ENCODE measurements at regions not wholly inside any gene's neighbourhood (a gene's known extent, or its start where the extent isn't known, plus 50 kb on each side); places are given as distances from the start of the nearest gene placed in this dataset.

DNA sequence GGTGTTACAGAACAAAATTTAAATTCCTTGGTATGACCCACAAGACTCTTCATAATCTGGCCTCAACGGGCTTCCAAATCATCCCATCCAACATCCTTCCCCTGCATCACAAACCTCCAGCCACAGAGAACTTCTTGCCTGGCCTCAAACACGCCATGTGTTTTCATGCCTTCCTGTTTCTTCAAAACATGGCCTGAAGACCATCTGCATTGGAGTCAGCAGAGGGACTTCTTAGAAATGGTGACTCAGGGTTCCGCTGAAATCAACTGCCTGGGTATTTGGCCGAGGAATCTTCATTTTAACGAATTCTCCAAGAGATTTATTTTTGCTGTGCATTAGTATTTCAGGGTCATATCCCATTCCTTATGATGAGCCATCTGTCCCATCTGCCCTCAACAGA lies 138.1 kb upstream of the RAP2B start:
- in situ Hi-C loops (cut with MboI; ENCODE audit: low pct_ligation_motif_present in 1 of 4, low pct_unique_long_range_greater_than_20kb in 1 of 4, low sequenced_read_pairs in 3 of 4) = no loop called here
- H3K27ac ChIP-seq = no peak overlapping the region
- 80 to 90% methylated on average over 3 to 5 of the region's 5 CpGs for WGBS, 2 donors (ENCODE audit: low coverage in 1 of 2)
- no peaks in the 10 kb centered on the region for H3K9me3 ChIP-seq
- H3K36me3 ChIP-seq = no peaks in the 10 kb centered on the region
- H3K4me3 ChIP-seq = no peak overlapping the region
- intact Hi-C loops (cut with DNase I; ENCODE audit: low total_unique reads) = no loop called here
- no peak for DNase-seq
- no peaks in the 10 kb centered on the region for H3K4me1 ChIP-seq
- no peaks in the 10 kb centered on the region for H3K27me3 ChIP-seq
- TF ChIP-seq, protein P1, sequence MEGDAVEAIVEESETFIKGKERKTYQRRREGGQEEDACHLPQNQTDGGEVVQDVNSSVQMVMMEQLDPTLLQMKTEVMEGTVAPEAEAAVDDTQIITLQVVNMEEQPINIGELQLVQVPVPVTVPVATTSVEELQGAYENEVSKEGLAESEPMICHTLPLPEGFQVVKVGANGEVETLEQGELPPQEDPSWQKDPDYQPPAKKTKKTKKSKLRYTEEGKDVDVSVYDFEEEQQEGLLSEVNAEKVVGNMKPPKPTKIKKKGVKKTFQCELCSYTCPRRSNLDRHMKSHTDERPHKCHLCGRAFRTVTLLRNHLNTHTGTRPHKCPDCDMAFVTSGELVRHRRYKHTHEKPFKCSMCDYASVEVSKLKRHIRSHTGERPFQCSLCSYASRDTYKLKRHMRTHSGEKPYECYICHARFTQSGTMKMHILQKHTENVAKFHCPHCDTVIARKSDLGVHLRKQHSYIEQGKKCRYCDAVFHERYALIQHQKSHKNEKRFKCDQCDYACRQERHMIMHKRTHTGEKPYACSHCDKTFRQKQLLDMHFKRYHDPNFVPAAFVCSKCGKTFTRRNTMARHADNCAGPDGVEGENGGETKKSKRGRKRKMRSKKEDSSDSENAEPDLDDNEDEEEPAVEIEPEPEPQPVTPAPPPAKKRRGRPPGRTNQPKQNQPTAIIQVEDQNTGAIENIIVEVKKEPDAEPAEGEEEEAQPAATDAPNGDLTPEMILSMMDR (IDR thresholded peaks at IDR 0.05) = no peak
- TF ChIP-seq POLR2A (IDR thresholded peaks at IDR 0.05) (no peak), EP300 (IDR thresholded peaks at IDR 0.05; ENCODE audit: low read depth) (no peak), POLR2AphosphoS5 (IDR thresholded peaks at IDR 0.05) (no peak)

GRCh38 chr3:153026026-153026425 lies 136.0 kb upstream of the RAP2B start:
- Histone ChIP-seq H3K9me3 (no peaks in the 10 kb centered on the region), H3K4me1 (no peaks in the 10 kb centered on the region), H3K36me3 (no peaks in the 10 kb centered on the region), H3K27ac (no peak overlapping the region), H3K27me3 (no peaks in the 10 kb centered on the region), H3K4me3 (no peak overlapping the region)
- WGBS, 2 donors (ENCODE audit: low coverage in 1 of 2) = 51 to 61% methylated on average over 3 of the region's 3 CpGs
- TF ChIP-seq EP300 (IDR thresholded peaks at IDR 0.05; ENCODE audit: low read depth) (no peak), POLR2A (IDR thresholded peaks at IDR 0.05) (no peak), POLR2AphosphoS5 (IDR thresholded peaks at IDR 0.05) (no peak)
- TF ChIP-seq, protein P1 (IDR thresholded peaks at IDR 0.05) = peak; percentile 58 to 67 (median 59)
- intact Hi-C loops (cut with DNase I; ENCODE audit: low total_unique reads) (no loop called here), in situ Hi-C loops (cut with MboI; ENCODE audit: low pct_ligation_motif_present in 1 of 4, low pct_unique_long_range_greater_than_20kb in 1 of 4, low sequenced_read_pairs in 3 of 4) (loop anchor here (25.0 kb wide), 5 partner anchors 261 to 936 kb away; no protein-coding TSS in a partner anchor)
- no peak for DNase-seq

DNA sequence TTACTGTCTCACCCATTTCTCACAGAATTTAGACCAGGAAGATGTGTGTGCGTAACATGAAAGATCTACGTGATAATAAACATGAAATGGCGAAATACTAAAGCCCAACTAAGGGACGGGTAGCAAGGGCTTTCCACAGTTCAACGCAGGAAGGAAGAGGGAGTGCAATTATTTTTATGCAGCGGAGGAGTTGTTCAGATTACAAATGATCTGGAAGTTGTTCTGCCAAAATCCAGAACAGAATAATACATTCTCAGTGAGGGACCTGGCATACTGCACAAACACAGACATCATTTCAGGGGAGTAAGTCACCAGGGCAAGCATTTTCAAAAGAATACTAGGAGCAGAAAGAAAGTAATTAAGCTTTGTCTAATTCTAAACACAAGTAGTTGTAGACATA lies 133.6 kb upstream of the RAP2B start:
- TF ChIP-seq POLR2AphosphoS5 (IDR thresholded peaks at IDR 0.05) = no peak
- no peak for TF ChIP-seq POLR2A (IDR thresholded peaks at IDR 0.05)
- no peak for TF ChIP-seq EP300 (IDR thresholded peaks at IDR 0.05; ENCODE audit: low read depth)
- TF ChIP-seq, protein P1 (IDR thresholded peaks at IDR 0.05) = no peak
- Histone ChIP-seq H3K9me3 (no peaks in the 10 kb centered on the region), H3K27ac (no peak overlapping the region), H3K36me3 (no peaks in the 10 kb centered on the region), H3K4me1 (peaks cover 0 to 9% (median 3%) of the 10 kb centered on the region in 4 donors), H3K4me3 (no peak overlapping the region), H3K27me3 (no peaks in the 10 kb centered on the region)
- in situ Hi-C loops (cut with MboI; ENCODE audit: low pct_ligation_motif_present in 1 of 4, low pct_unique_long_range_greater_than_20kb in 1 of 4, low sequenced_read_pairs in 3 of 4) (loop anchor here (25.0 kb wide), 5 partner anchors 259 to 934 kb away; no protein-coding TSS in a partner anchor), intact Hi-C loops (cut with DNase I; ENCODE audit: low total_unique reads) (no loop called here)
- WGBS, 2 donors (ENCODE audit: low coverage in 1 of 2) = 34 to 52% methylated on average over 6 of the region's 6 CpGs
- DNase-seq = no peak

DNA sequence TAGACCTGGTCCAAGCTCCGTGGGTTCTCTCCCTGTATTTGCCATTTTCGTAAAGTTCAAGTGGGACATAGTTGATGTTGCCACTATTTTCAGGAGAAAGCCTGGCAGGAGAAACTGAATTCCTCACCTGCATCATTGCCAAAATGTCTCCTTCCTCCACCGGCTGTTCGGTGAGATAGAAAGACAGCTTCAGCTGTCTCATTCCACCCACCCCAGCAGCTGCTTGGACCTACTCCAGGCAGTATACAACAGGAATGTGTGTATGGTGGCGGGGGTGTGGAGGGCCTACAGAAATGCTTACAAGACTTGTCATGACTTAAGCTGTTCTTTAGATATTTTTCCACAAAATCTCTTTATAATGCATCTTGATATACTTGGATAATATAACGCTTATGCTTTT lies 132.7 kb upstream of the RAP2B start:
- WGBS, 2 donors (ENCODE audit: low coverage in 1 of 2) = 59 to 90% methylated on average over 2 to 6 of the region's 6 CpGs
- TF ChIP-seq EP300 (IDR thresholded peaks at IDR 0.05; ENCODE audit: low read depth) (no peak), POLR2A (IDR thresholded peaks at IDR 0.05) (no peak), POLR2AphosphoS5 (IDR thresholded peaks at IDR 0.05) (no peak)
- TF ChIP-seq, protein P1 (IDR thresholded peaks at IDR 0.05) = no peak
- no peak for DNase-seq
- intact Hi-C loops (cut with DNase I; ENCODE audit: low total_unique reads) (no loop called here), in situ Hi-C loops (cut with MboI; ENCODE audit: low pct_ligation_motif_present in 1 of 4, low pct_unique_long_range_greater_than_20kb in 1 of 4, low sequenced_read_pairs in 3 of 4) (loop anchor here (25.0 kb wide), 5 partner anchors 258 to 933 kb away; no protein-coding TSS in a partner anchor)
- Histone ChIP-seq H3K36me3 (no peaks in the 10 kb centered on the region), H3K4me1 (peaks cover 0 to 9% (median 3%) of the 10 kb centered on the region in 4 donors), H3K9me3 (no peaks in the 10 kb centered on the region), H3K27ac (no peak overlapping the region), H3K27me3 (no peaks in the 10 kb centered on the region), H3K4me3 (no peak overlapping the region)

All from transverse colon (tissue), 4 donors.